ENCODE measurements at regions not wholly inside any gene's neighbourhood (a gene's known extent, or its start where the extent isn't known, plus 50 kb on each side); places are given as distances from the start of the nearest gene placed in this dataset.
A peak's percentile ranks its signal among the peaks of the same experiment; 100 is the strongest.

DNA sequence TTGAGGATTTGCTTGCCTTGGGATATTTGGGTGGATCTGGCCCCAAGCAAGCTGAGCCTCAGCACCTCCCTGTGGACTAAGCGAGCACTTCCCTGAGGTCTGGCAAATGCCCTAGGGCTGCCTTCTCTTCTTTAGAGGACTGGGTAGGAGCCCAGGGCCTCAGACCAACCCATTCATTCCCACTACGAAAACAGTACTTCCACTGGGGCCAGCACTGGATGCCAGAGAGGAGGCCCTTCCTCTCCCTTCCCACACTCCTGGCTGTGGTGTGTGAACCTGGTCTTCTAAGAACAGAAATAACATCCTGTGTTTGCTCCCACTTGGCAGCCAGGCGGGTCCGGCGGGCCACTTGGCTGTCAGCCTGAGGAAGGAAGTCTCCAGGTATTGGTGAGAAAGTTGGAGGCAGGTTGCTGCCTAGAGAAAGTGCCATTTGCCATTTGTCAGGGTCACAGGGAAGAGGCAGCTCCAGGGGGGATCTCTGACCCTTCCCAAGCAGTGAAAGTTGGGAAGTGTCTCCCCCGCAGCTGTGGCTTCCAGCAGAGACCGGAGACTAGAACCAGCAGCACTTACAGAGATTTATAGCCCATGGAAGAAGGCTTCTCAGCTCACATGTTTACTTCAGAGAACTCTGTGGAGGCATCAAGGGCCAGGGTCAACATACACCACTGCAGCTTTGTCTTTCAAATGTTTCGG is 323.5 kb downstream of the SIPA1L2 start:
- TF ChIP-seq, protein P1, sequence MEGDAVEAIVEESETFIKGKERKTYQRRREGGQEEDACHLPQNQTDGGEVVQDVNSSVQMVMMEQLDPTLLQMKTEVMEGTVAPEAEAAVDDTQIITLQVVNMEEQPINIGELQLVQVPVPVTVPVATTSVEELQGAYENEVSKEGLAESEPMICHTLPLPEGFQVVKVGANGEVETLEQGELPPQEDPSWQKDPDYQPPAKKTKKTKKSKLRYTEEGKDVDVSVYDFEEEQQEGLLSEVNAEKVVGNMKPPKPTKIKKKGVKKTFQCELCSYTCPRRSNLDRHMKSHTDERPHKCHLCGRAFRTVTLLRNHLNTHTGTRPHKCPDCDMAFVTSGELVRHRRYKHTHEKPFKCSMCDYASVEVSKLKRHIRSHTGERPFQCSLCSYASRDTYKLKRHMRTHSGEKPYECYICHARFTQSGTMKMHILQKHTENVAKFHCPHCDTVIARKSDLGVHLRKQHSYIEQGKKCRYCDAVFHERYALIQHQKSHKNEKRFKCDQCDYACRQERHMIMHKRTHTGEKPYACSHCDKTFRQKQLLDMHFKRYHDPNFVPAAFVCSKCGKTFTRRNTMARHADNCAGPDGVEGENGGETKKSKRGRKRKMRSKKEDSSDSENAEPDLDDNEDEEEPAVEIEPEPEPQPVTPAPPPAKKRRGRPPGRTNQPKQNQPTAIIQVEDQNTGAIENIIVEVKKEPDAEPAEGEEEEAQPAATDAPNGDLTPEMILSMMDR (IDR thresholded peaks at IDR 0.05): peak in 2 of 6 experiments; percentile 7 to 28
- no peak for TF ChIP-seq POLR2A (IDR thresholded peaks at IDR 0.05)

Measured in Peyer's patch (tissue), 4 donors.